ENCODE measurements at regions not wholly inside any gene's neighbourhood (a gene's known extent, or its start where the extent isn't known, plus 50 kb on each side); places are given as distances from the start of the nearest gene placed in this dataset.
A peak's percentile ranks its signal among the peaks of the same experiment; 100 is the strongest.

DNA sequence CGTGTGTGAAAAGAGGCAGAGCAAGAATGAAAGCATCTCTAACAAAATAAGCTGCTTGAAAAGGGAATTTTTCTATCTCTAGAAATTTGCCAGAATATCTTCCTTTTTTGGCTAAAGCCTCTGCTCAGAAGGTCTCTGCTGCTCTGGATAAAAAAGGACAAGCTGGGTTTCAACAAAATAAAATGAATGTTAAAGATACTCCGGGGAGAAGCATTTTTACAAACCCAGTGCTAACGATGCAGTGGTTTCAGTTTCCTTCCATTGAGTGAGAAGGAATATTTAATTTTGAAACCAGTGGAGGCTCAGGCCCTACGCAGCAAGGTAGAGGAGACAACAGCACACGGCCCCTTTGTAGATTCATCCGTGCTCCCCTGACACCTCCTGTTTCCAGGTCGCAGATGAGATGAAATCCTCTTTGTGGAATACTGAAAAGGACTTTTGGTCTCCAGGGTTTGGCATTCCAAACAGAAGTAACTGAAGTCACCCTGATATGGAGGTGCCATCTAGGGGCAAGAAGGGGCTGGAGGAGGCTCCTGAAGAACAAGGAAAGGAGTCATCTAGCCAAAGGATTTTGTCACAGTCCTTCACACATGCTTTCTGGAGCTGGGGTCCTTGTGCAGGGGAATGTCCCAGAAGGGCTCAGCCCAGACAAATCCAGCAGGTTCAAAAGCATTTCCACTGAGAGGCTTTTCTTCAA is 65.7 kb upstream of the SYT6 start:
- intact Hi-C loops (cut with DNase I) = loop anchor here (5.0 kb wide), 1 partner anchor 242 kb away; the partner anchor contains the start of gene OLFML3
- DNase-seq (ENCODE audit: extremely low spot score) = no peak
- 24% methylated on average over 7 of the region's 7 CpGs for WGBS
- Histone ChIP-seq H3K9me3 (no peaks in the 10 kb centered on the region), H3K27ac (replicated peaks in 1 of 4) (peak overlapping the region in 1 of 4 donors; percentile 23), H3K4me3 (peak overlapping the region; percentile 4 to 33 (median 18)), H3K36me3 (no peaks in the 10 kb centered on the region), H3K27me3 (no peaks in the 10 kb centered on the region), H3K4me1 (peaks cover 0 to 20% (median 17%) of the 10 kb centered on the region in 4 donors)
- TF ChIP-seq, protein P1, sequence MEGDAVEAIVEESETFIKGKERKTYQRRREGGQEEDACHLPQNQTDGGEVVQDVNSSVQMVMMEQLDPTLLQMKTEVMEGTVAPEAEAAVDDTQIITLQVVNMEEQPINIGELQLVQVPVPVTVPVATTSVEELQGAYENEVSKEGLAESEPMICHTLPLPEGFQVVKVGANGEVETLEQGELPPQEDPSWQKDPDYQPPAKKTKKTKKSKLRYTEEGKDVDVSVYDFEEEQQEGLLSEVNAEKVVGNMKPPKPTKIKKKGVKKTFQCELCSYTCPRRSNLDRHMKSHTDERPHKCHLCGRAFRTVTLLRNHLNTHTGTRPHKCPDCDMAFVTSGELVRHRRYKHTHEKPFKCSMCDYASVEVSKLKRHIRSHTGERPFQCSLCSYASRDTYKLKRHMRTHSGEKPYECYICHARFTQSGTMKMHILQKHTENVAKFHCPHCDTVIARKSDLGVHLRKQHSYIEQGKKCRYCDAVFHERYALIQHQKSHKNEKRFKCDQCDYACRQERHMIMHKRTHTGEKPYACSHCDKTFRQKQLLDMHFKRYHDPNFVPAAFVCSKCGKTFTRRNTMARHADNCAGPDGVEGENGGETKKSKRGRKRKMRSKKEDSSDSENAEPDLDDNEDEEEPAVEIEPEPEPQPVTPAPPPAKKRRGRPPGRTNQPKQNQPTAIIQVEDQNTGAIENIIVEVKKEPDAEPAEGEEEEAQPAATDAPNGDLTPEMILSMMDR (IDR thresholded peaks at IDR 0.05) = peak; percentile 14 to 22 (median 19)
- TF ChIP-seq EP300 (IDR thresholded peaks at IDR 0.05) = no peak

DNA sequence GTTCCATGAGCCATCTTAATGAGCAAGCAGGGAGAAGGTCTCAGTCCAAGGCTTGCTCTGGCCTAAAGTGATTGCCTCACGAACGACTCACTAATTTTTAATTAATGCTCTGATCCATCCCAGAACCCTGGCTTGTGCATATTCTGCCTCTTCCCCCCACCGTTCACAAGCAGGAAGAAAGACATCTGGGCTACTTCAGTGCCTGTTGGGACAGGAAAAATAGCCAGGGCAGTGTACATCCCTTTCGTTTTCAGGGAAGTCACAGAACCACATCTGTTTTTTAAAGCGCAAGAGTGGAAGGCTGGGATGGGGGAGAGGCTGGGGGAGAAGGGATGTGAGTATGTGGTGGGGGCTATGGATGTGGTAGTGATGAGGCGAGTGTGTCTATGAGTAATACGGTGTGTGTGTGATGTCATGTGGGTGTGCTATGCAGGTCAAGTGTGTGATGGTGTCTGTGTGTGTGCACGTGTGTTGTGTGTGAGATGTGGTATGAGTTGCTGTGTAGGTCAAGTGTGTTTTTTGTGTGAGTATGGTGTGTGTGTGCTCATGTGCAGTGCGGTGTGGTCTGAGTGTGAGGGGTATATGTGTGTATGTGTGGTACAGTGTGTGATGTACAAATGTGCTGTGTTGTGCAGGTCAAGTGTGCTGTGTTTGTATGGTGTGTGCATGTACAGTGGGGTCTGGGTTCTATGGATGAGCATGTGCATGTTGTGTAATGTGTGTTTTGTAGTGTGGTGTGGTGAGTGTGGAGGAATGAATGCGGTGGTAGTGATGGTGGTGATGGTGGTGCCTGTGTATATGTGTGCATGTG is 64.9 kb upstream of the SYT6 start:
- WGBS = 58% methylated on average over 10 of the region's 10 CpGs

DNA sequence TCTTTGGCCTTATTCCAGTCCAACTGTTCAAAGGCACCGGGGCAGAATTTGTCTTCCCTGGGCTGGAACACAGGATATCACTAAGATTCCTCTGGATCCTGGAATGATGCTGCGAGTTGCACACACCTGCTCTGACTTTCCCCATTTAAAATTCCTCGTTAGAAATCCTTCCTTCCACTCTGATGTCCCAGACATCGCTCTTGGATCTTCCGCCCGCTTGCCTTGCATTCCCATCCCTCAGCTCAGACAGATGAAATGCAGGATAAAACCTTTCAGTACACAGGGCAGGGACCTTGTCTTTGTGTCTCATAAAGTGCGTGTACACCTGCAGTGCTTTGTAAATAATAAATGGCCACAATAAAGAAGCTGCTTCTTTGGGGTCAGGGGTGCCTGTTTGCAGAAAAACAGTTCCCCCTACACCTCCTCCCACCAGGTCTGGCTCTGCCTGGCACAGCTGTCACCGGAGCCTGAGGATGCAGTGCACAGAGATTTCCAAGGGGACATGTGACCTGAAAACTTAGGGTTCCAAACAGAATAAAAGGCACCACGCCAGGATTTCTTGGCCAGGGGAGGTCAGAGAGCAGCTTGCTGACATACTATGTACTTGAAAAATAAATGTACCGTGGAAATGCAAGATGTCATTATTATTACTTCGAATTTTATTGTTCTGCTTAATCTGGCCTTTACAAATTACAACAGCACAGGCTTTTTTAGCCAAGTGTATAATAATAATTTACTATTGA is 62.9 kb upstream of the SYT6 start:
- TF ChIP-seq POLR2A (IDR thresholded peaks at IDR 0.05; ENCODE audit: low read depth) (no peak), POLR2AphosphoS5 (IDR thresholded peaks at IDR 0.05) (no peak)
- DNase-seq (ENCODE audit: extremely low spot score) = no peak
- no peak overlapping the region for H3K4me3 ChIP-seq
- H3K27me3 ChIP-seq = no peaks in the 10 kb centered on the region
- H3K4me1 ChIP-seq = peaks cover 0 to 18% (median 14%) of the 10 kb centered on the region in 4 donors
- no peaks in the 10 kb centered on the region for H3K9me3 ChIP-seq
- H3K36me3 ChIP-seq = no peaks in the 10 kb centered on the region
- WGBS = 80% methylated on average over 11 of the region's 11 CpGs
- H3K27ac ChIP-seq (replicated peaks in 1 of 4) = no peak overlapping the region
- intact Hi-C loops (cut with DNase I) = loop anchor here (5.0 kb wide), 1 partner anchor 239 kb away; the partner anchor contains the start of gene OLFML3

More for the DNA sequence above, 64.9 kb upstream of the SYT6 start:
- peaks cover 0 to 18% (median 14%) of the 10 kb centered on the region in 4 donors for H3K4me1 ChIP-seq
- H3K4me3 ChIP-seq = peak overlapping the region in 3 of 4 donors; percentile 4 to 28 (median 9)
- intact Hi-C loops (cut with DNase I) = loop anchor here (5.0 kb wide), 1 partner anchor 241 kb away; the partner anchor contains the start of gene OLFML3
- H3K36me3 ChIP-seq = no peaks in the 10 kb centered on the region
- H3K9me3 ChIP-seq = no peaks in the 10 kb centered on the region
- peak overlapping the region in 1 of 4 donors; percentile 23 for H3K27ac ChIP-seq (replicated peaks in 1 of 4)
- no peak for TF ChIP-seq EP300 (IDR thresholded peaks at IDR 0.05)
- TF ChIP-seq POLR2A (IDR thresholded peaks at IDR 0.05; ENCODE audit: low read depth) = no peak
- no peak for TF ChIP-seq POLR2AphosphoS5 (IDR thresholded peaks at IDR 0.05)
- TF ChIP-seq, protein P1 (IDR thresholded peaks at IDR 0.05) = no peak
- H3K27me3 ChIP-seq = no peaks in the 10 kb centered on the region
- DNase-seq (ENCODE audit: extremely low spot score) = no peak

DNA sequence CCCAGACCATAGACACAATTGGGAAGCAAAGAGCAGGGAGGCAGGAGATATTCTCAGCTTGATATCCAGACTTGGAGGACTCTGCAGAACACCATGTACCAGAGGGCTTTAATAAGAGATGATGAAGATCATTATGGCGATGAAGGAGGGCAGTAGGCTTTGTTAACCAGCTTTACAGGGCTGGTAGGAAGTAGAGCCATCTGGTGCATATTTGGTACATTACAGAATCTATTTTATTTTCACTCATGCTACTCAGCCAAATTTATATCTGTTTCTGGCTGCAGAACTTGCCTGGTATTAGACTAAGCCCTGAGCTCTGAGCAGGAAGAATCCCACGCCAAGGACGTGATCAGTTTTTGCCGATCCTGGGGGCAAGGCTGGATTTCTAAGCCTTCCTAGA is 61.8 kb upstream of the SYT6 start:
- Histone ChIP-seq H3K27me3 (no peaks in the 10 kb centered on the region), H3K4me1 (peaks cover 0 to 18% (median 14%) of the 10 kb centered on the region in 4 donors), H3K4me3 (no peak overlapping the region), H3K36me3 (no peaks in the 10 kb centered on the region), H3K9me3 (no peaks in the 10 kb centered on the region), H3K27ac (replicated peaks in 1 of 4) (no peak overlapping the region)
- 81% methylated on average over 4 of the region's 4 CpGs for WGBS
- intact Hi-C loops (cut with DNase I) = loop anchor here (5.0 kb wide), 1 partner anchor 238 kb away; the partner anchor contains the start of gene OLFML3
- no peak for DNase-seq (ENCODE audit: extremely low spot score)
- TF ChIP-seq POLR2AphosphoS5 (IDR thresholded peaks at IDR 0.05) = no peak
- TF ChIP-seq POLR2A (IDR thresholded peaks at IDR 0.05; ENCODE audit: low read depth) = no peak
- TF ChIP-seq, protein P1 (IDR thresholded peaks at IDR 0.05) = no peak
- no peak for TF ChIP-seq EP300 (IDR thresholded peaks at IDR 0.05)

All from esophagus muscularis mucosa (tissue), 4 donors.